ENCODE measurements at regions not wholly inside any gene's neighbourhood (a gene's known extent, or its start where the extent isn't known, plus 50 kb on each side); places are given as distances from the start of the nearest gene placed in this dataset.

DNA sequence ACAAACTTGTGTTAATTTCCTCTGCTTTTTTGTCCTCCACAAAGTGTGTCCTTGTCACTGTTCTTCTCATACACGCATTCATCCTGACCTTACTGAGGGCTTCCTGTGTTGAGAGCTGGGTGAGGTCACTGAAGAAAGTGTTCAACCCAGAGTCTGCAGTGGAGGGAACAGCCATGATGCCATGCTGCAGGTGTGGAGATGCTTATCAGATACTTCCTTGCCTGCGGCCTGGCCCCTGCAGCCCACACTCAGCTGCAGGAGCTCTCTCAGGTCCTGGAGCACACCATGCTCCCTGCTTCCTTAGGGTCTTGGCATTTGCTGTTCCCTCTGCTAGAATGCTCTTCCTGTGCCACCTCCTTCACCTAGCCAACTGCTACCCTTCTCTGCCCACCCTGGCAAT is 108.1 kb upstream of the SPRY4 start:
- intact Hi-C loops (cut with micrococcal nuclease; ENCODE audit: unreplicated experiment) (no loop called here), in situ Hi-C loops (cut with MboI) (no loop called here)
- H3K79me2 ChIP-seq (ENCODE audit: control insufficient read depth, insufficient read depth, low read length): no peaks in the 10 kb centered on the region
- no peaks in the 10 kb centered on the region for H3K36me3 ChIP-seq (ENCODE audit: control insufficient read depth in 2 of 2, insufficient read depth in 2 of 2, low read length in 1 of 2)
- SMC1A ChIA-PET (ENCODE audit: uncharacterized antibody, unreplicated experiment): interaction anchor here (1.0 to 1.7 kb wide), 4 partner anchors 10 to 73 kb away, joined by 3 to 6 read pairs (median 3); no protein-coding TSS in a partner anchor
- H3K4me1 ChIP-seq (ENCODE audit: control insufficient read depth, insufficient read depth, low read length): no peaks in the 10 kb centered on the region
- WGBS (ENCODE audit: insufficient coverage, insufficient replicate concordance, low lambda C conversion rate, missing lambda C conversion rate): 4% methylated on average over 2 of the region's 2 CpGs
- no peaks in the 10 kb centered on the region for H3K9me3 ChIP-seq (replicated peaks; ENCODE audit: control insufficient read depth, insufficient read depth, low read length)
- BruUV-seq (replicated peaks): no TSS peak
- RAD21 ChIA-PET (ENCODE audit: unreplicated experiment): no interaction called here
- H3K27me3 ChIP-seq (replicated peaks in 1 of 2; ENCODE audit: control insufficient read depth in 2 of 2, insufficient read depth in 2 of 2, low read length in 1 of 2): no peaks in the 10 kb centered on the region
- POLR2A ChIA-PET: no interaction called here
- H3K4me2 ChIP-seq (ENCODE audit: control insufficient read depth, insufficient read depth): no peak overlapping the region
- no peak overlapping the region for H3K9ac ChIP-seq (ENCODE audit: control insufficient read depth, insufficient read depth, low read length)
- H3K4me3 ChIP-seq: no peak overlapping the region
- DNase-seq (ENCODE audit: low read depth, low spot score) (no peak), FAIRE-seq (no peak), ATAC-seq (peak; percentile 52)
- H3K27ac ChIP-seq (ENCODE audit: control insufficient read depth, insufficient read depth): no peak overlapping the region
- CTCF ChIA-PET: no interaction called here
- no peak overlapping the region for H2AFZ ChIP-seq (ENCODE audit: control insufficient read depth, low read depth, low read length)
- H4K20me1 ChIP-seq (ENCODE audit: control insufficient read depth, insufficient read depth): no peaks in the 10 kb centered on the region
- TF ChIP-seq CHD2 (IDR thresholded peaks at IDR 0.05; ENCODE audit: borderline replicate concordance, low read depth, low read length) (no peak), MEF2A (IDR thresholded peaks at IDR 0.05; ENCODE audit: insufficient read depth, low read depth, low read length) (no peak), EZH2 (IDR thresholded peaks at IDR 0.05; ENCODE audit: borderline replicate concordance, control insufficient read depth, low read depth, low read length) (no peak), PAX8 (IDR thresholded peaks at IDR 0.05) (no peak), FOXM1 (IDR thresholded peaks at IDR 0.05; ENCODE audit: low read depth, low read length) (no peak)
- TF ChIP-seq, protein P1, sequence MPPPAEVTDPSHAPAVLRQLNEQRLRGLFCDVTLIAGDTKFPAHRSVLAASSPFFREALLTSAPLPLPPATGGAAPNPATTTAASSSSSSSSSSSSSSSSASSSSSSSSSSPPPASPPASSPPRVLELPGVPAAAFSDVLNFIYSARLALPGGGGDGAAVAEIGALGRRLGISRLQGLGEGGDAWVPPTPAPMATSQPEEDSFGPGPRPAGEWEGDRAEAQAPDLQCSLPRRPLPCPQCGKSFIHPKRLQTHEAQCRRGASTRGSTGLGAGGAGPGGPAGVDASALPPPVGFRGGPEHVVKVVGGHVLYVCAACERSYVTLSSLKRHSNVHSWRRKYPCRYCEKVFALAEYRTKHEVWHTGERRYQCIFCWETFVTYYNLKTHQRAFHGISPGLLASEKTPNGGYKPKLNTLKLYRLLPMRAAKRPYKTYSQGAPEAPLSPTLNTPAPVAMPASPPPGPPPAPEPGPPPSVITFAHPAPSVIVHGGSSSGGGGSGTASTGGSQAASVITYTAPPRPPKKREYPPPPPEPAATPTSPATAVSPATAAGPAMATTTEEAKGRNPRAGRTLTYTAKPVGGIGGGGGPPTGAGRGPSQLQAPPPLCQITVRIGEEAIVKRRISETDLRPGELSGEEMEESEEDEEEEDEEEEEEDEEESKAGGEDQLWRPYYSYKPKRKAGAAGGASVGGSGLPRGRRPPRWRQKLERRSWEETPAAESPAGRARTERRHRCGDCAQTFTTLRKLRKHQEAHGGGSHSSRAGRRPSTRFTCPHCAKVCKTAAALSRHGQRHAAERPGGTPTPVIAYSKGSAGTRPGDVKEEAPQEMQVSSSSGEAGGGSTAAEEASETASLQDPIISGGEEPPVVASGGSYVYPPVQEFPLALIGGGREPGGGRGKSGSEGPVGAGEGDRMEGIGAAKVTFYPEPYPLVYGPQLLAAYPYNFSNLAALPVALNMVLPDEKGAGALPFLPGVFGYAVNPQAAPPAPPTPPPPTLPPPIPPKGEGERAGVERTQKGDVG (CRISPR knock-in tag; IDR thresholded peaks at IDR 0.05): no peak

All from GM12878 (cell line).